Kidney glomerular epithelial cell (primary cell): ENCODE measurements at regions not wholly inside any gene's neighbourhood (a gene's known extent, or its start where the extent isn't known, plus 50 kb on each side); places are given as distances from the start of the nearest gene placed in this dataset.
"Not testable (repeated sequence)": the region's sequence is repeated elsewhere in the genome, so short reads cannot be mapped to it uniquely, and the experiment has no call there.

Source experiments
- DNase-seq: peaks from one replicate; lab custom pipeline; 2025; lab: John Stamatoyannopoulos, UW

- no peak for DNase-seq
Observed at GRCh38 chr9:12272471-12273120, 420.6 kb upstream of the TYRP1 start.

GRCh38 chr9:12274577-12274976 lies 418.6 kb upstream of the TYRP1 start:
- DNase-seq = no peak

GRCh38 chr9:12276505-12276904 lies 416.7 kb upstream of the TYRP1 start:
- no peak for DNase-seq

- no peak for DNase-seq
Observed at GRCh38 chr9:12289711-12290110, 403.5 kb upstream of the TYRP1 start.

GRCh38 chr9:12290166-12290869 lies 402.9 kb upstream of the TYRP1 start:
- no peak for DNase-seq

- no peak for DNase-seq
Observed at GRCh38 chr9:12305211-12305610, 388.0 kb upstream of the TYRP1 start.

GRCh38 chr9:12314589-12314988 lies 378.6 kb upstream of the TYRP1 start:
- DNase-seq = no peak

- no peak for DNase-seq
Observed at GRCh38 chr9:12318732-12319685, 374.2 kb upstream of the TYRP1 start.

- no peak for DNase-seq
Observed at GRCh38 chr9:12329623-12329985, 363.6 kb upstream of the TYRP1 start.

GRCh38 chr9:12333966-12334365 lies 359.2 kb upstream of the TYRP1 start:
- not testable (repeated sequence) for DNase-seq

GRCh38 chr9:12350775-12351174 lies 342.4 kb upstream of the TYRP1 start:
- DNase-seq = no peak

- DNase-seq = no peak
Observed at GRCh38 chr9:12351293-12352044, 341.7 kb upstream of the TYRP1 start.

GRCh38 chr9:12352045-12352315 lies 341.2 kb upstream of the TYRP1 start:
- no peak for DNase-seq

- no peak for DNase-seq
Observed at GRCh38 chr9:12363439-12363838, 329.7 kb upstream of the TYRP1 start.

GRCh38 chr9:12368569-12368968 lies 324.6 kb upstream of the TYRP1 start:
- no peak for DNase-seq

- no peak for DNase-seq
Observed at GRCh38 chr9:12391839-12392509, 301.2 kb upstream of the TYRP1 start.

GRCh38 chr9:12394105-12394504 lies 299.1 kb upstream of the TYRP1 start:
- DNase-seq = no peak

GRCh38 chr9:12403721-12404120 lies 289.5 kb upstream of the TYRP1 start:
- no peak for DNase-seq

GRCh38 chr9:12413986-12414385 lies 279.2 kb upstream of the TYRP1 start:
- no peak for DNase-seq

GRCh38 chr9:12414514-12414913 lies 278.7 kb upstream of the TYRP1 start:
- DNase-seq = peak; percentile 39

GRCh38 chr9:12415361-12415760 lies 277.8 kb upstream of the TYRP1 start:
- DNase-seq = no peak

GRCh38 chr9:12416716-12417115 lies 276.5 kb upstream of the TYRP1 start:
- no peak for DNase-seq
